DMS114 treated with DMSO at 0.1 percent for 48 hours (cell line): ENCODE measurements at regions not wholly inside any gene's neighbourhood (a gene's known extent, or its start where the extent isn't known, plus 50 kb on each side); places are given as distances from the start of the nearest gene placed in this dataset.

Experiments used
- DNase-seq: peaks from one replicate; lab custom pipeline; 2025; ENCODE audit not compliant: unreplicated experiment; lab: John Stamatoyannopoulos, UW

DNA sequence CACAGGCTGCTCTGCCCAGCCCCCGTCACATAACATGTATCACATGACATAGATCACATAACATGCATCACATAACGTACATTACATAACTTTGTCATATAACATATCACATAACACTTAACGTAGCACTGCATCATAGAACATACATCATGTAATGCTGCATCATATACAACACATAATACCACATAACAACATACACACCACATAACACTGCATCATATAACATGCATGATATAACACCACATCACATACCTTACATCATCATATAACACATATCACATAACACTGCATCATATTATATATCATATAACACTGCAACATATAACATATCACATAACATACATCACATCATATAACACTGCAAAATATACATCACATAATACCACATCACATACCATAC is 83.8 kb downstream of the AXIN2 start:
- no peak for DNase-seq

DNA sequence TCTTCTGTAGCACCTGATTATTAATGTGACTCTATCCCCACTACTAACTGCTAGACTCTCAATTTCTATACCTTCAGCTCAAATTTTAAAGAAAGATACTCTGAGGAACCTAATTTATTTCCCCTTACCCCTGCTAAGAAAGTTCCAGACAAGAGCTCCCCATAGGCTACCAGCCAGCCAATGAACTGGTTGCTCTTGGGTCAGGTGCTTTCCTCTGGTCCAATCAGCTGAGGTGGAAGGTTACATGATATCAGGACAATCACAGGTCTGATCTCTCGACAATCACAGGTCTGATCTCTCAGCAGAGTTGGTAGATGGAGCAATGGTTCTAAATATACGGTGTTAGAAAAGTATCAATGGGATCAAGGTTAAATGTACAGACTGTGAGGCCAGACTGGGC is 86.8 kb downstream of the AXIN2 start:
- no peak for DNase-seq

DNA sequence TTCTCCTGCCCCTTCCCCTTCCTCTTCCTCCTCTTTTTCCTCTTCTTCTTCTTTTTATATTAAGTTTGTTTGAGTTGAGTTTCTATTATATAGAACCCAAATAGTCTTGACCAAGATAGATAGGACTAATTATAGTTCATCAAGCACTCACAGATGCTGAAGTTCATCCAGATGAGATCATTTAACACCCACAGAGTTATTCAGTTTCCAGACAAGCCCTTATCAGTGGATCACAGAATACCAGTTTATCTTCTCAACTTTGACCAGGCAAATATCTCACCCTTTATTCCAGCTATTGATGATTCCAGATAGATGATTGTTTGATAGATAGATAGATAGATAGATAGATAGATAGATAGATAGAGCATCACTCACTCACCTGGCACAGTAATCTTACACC is 87.5 kb downstream of the AXIN2 start:
- DNase-seq, result no peak

DNA sequence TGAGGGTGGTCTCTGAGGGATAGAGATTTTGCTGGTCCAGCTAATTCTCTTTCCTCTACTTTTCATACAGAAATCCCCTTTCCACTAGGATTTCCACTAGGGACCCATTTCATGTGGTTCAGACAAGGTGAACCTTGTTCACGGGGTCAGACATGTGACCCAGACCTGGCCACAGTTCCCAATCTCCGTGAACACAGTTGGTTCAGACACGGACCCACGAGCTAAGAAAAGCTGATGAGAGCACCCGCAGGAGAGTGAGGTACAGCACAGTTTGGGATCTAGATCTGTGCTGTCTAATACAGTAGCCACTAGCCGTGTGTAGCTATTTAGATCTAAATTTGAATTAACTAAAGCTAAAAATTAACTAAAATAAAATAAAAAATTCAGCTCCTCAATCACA is 88.1 kb downstream of the AXIN2 start:
- no peak for DNase-seq

DNA sequence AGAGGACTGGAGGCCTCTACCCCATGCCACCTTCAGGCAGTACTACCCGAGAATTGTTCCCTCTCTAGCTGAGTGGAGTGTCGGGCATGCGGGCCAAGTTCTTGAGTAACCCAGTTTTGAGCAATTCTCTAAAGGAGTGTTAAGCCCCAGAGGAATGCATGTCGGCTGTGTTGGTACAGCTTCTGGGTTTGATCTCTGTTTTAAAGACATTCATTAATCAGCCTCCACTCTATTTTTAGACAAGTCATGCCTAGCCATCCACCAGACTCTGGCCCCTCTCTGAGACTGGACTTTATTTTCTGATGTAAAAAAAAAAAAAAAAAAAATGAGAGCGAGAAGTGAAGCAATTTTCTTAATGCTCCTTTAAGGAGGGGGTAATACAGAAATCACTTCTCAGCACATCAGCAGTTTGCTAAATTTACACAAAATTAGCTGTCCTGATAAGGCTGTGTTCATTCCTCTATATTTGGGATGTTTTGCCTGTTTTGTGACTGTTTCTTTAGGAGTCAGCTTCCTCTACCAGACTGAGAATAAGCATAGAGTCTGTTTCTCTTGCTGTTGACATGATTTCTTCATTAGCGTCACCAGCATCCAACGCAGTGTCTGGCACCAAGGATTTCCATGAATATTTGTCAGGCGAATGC is 88.7 kb downstream of the AXIN2 start:
- no peak for DNase-seq

DNA sequence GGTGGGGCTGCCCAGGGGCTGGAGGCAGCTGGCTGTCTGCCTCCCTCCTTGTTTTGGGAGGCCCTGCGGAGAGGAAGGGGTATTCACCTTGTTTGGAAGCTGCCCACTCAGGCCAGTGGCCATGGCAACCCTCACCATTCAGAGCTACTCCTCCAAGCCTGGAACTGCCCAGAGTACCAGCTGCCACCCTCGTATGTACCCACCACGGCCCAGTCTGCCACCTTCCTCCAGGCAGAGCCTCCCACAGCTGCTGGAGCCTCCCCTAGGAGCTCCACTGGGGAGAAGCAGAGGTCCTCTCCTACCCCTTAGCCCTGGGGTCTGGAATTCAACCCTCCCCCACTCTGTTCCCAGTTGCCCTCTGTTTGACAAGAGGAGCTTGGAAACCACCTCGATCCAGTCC is 90.7 kb downstream of the AXIN2 start:
- DNase-seq, result no peak

DNA sequence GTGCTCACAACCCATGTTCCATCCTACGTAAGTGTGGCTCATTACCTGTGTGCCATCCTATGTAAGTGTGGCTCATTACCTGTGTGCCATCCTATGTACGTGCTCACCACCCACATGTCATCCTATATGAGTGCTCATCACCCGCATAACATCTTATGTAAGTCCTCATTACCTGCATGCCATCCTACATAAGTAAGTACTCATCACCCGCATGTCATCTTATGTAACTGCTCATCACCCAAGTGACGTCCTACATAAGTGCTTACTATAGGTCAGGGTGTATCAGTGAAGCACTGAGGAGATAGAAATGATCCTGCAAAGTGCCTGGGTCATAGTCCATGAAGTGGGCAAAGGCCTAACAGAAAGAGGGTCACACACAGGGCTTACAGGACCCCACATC is 93.1 kb downstream of the AXIN2 start:
- no peak for DNase-seq

DNA sequence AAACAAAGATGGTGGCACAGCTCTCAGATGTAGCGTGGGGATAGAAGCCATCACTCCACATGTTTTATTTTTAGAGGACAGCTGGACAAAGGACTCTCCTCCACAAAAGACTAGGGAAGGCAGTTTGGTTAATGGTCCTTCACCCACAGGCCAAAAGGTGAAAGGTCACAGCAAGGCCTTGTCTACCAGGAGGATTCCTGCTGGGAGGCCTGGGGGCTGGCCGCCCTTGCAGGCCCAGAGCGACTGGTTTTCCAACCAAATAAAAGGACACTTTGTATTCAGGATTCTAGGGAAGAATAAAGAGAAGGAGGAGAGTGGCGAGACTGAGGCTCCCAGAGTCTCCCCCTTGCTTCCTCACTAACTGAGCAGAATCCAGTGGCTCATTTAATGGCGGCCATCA is 94.3 kb downstream of the AXIN2 start:
- DNase-seq, result no peak

DNA sequence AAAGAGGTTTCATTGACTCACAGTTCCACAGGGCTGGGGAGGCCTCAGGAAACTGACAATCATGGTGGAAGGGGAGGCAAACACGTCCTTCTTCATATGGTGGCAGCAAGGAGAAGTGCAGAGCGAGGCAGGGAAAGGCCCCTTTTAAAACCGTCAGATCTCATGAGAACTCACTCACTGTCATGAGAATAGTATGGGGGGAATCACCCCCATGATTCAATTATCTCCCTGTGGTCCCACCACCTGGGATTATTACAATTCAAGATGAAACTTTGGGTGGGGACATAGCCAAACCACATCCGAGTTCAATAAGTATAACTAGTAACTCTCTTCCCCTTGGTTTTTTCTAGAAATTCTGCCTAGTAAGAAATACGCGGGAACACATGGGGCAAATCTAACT is 94.9 kb downstream of the AXIN2 start:
- DNase-seq, result no peak

DNA sequence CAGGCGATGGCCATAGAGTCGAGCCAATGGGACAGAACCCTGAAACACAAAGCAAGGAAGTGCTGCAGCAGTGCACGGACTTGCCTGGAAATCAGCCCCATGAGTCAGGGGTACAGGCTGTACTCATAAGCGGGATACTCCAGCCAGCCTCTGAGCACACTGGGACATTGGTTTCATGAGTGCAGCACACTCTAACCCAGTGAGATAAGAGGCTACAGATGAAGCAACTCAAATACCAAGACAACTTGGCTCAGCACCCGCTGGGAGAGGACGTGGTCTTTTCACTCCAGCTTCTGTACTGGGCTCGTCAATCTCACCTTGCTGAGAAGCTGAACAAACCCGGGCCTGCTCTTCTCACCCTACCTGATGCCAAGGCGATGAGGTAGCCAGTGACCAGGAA is 98.2 kb downstream of the AXIN2 start:
- no peak for DNase-seq

DNA sequence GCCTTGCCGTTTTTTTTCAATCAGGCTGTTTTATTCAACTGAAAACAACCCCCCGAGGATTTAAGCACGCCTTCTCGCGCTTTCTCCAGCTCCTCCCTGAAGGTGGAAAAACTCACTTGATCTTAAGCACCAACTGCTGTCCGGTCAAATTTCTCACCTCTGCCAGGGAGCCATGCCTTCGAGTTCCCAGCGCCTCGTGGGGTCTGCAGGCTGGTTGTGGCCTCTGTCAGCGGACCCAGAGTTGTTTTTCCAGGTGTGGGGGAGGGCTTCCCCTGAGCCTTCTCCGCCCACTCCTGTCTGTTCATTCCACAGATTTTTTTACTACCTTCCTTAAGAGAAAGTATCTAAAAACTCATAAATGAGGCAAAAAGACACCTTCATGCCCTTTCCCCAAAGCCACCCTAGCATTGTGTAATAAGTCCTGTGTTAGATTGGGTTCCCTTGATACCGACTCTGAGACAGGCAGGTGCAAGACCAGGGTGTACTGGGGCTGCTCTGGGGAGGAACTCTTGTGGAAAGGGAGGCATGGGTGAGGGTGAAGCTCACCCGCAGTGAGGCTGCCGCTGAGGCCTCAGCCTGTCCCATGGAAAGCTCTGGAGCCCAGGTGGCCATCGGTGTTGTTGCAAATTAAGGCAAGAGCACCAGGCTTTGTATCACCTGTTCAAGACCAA is 101.6 kb downstream of the AXIN2 start:
- DNase-seq, result no peak

DNA sequence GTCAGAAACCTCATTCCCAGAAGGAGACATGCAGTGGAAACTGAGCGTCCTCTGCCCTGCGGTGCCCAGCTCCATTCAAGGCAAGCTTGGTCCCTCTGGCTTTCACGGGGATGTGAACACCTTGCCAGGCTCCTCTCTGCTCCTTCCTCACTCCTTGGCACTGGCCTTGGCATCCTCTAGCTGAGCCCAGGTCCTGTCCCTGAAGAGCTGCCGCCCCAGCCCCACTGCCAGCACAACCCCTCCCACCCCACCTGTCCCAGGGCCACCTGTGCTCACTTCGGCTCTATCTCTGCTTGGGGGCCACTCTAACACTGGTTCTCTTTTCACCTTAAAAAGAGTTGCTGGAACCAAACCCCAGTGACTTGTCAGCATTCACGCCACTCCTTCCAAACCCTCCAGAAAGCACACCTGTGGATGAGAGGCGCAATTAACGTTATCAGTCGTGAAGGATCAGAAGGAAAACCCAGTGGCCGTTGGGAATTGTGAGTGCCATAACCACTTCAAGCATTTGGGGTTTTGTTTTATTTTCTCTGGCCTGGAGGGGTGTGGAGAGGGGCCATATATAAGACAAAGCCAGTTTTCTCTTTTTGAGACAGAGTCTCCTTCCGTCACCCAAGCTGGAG is 103.7 kb downstream of the AXIN2 start:
- no peak for DNase-seq

DNA sequence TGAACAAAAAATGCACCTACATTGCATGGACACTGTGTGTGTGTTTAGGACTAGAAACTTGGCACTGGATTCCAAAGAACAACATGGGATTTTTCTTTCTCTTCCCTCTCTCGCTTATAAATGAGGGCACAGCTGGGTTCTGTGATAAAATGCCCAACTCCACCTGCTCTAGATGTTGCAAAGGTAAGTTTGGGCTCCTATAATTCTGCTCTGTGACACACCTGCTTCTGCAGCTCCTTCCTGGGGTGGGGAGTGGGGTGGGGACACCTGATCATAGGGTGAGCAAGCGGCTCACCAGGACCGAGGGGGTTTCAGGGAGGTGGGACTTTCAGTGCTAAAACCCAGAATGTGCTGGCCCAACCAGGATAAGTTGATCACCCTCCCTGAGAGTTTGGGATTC is 104.3 kb downstream of the AXIN2 start:
- DNase-seq, result no peak

DNA sequence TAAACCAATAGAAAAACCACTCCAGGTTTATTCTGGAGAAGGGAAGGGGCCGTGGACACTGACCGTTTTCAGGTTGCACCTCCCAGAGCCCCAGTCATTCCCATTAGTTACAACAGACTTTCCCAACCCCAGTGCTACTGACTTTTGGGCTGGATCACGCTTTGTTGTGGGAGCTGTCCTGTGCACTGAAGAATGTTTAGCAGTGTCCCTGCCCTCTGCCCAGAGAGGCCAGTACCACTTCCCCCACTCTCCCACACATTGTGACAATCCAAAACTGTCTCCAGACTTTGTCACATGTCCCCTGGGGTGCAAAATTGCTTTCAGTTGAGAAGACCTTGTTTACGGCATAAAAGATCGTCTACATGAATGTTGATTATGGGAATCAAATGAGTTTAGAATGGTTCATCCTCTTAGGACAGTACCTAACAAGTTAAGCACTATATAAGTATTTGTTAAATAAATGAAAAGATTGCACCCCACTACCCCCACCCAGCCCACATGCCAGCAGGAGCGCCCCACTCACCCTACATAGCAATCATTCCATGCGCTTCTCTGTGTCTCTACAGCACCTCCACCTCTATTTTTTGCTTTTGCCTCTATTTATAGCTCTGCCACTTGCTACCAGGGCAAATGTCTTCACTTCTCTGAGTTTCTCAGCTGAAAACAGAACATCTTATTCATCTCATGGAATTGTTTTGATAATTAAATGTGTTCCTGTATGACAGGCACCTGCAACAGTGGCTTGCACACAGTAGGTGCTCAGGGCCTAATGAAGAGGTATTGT is 104.9 kb downstream of the AXIN2 start:
- DNase-seq, result no peak

DNA sequence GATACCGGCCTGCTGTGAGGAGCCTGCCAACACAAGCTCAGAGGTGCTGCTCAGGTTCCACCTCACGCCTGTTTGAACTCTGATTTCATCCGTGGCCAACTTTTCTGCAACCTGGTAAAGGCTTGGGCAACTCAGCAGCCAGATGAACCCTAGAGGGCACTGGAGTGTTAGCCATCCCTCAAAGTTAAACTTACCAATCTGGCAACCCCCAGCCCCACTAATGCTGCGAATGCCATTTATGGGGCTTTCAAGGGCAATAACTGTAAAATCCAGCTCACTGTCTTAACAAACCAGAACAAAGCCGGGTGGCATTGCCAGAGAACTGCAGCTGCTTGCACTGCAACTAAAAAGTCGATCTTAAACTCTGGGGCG is 105.5 kb downstream of the AXIN2 start:
- no peak for DNase-seq

DNA sequence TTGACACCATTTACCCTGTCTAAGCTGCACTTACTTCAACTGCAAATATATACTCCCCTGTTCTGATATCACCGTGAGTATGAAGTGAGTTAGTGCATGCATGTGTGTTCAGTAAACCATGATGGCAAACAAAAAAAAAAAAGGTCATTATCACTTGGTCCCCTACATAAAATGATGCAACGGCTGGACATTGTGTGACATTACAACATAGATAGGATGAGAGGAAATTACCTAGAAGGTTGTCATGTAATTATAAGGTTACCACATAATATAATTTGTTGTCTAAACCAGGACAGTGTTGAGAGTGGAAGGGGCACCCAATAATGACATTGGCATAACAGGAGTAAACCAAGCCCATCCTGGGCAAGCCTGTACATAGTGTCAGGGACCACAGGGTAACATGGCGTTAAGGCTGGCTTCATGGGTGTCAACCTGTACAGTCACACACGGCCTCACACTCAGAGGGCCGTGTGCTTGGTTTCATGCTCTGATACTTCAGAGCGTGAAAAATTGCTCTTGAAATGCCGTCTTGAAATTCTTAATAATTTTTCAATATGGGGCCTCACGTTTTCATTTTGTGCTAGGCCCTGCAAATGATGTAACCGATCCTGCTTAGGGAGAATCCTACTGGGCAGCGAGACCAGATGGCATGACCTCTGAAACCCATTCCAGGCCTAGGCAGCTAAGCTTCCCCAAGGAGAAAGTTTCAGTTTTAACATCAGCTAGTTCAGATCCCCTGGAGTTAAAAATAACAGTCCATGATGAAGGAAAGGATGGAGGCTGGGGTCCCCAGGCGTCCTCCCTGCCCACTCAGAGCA is 106.1 kb downstream of the AXIN2 start:
- no peak for DNase-seq

DNA sequence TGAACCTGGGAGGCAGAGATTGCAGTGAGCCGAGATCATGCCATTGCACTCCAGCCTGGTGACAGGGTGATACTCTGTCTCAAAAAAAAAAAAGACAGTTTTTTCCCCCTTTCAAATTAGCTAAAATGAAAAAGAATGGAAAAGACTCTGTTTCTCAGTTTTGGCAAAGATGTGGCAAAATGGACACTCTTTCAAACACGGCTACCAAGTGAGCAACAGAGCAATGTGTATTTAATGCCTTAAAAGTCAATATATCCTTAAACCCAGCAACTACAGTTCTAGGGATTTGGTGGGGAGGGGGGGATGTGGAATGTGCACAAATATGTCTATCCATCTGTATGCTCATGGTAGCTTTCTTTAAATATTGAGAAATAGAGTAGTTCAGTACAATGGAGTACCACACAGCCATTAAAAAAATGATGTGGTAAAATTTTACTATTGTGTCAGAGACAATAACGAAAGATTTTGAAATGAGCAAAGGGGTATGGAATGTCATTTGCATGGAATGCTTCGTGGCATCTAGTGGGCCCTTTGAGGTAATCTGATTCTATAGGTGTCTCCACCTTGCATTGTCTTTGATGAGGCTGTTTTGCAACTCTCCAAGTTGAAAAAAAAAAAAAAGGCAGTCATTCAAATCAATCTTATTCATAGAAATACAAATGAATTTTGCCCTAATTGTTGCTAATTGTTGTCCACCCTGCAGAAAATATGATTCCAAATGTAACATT is 108.1 kb downstream of the AXIN2 start:
- no peak for DNase-seq

DNA sequence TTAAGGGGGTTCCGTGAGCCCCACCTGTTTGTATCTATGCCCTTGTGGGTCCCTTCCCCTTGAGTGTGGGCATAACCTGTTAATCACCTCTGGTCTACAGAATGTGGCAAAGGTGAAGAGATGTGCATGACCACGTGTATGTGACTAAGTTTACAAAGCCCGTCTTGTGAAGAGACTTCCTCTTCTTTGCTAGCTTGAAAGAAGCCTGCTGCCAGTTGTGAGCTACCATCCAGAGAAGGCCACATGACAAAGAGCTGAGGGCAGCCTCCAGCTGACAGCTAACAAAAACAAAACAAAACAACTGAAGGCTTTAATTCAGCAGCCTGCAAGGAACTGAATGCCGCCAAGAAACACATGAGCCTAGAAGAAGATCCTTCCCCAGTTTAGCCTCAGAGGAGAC is 112.0 kb downstream of the AXIN2 start:
- DNase-seq, result no peak

DNA sequence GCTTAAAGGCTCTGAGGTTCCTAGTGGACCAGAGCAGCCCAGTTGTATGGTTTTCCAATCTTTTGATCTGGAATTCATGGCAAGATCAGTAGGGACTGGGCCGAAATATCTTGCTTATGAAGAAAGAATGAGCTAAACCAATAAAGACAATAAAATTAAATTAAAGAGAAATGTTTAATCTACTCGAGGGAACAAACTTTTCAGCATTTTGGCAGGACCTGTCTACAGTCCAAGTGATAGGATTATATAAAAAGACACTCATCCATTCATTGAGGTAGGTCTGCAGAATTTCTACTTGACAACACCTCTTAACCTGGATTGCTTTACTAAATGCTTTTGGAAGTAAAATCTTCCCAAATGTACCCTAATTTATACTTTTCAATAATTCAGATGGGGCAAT is 113.6 kb downstream of the AXIN2 start:
- DNase-seq, result no peak

DNA sequence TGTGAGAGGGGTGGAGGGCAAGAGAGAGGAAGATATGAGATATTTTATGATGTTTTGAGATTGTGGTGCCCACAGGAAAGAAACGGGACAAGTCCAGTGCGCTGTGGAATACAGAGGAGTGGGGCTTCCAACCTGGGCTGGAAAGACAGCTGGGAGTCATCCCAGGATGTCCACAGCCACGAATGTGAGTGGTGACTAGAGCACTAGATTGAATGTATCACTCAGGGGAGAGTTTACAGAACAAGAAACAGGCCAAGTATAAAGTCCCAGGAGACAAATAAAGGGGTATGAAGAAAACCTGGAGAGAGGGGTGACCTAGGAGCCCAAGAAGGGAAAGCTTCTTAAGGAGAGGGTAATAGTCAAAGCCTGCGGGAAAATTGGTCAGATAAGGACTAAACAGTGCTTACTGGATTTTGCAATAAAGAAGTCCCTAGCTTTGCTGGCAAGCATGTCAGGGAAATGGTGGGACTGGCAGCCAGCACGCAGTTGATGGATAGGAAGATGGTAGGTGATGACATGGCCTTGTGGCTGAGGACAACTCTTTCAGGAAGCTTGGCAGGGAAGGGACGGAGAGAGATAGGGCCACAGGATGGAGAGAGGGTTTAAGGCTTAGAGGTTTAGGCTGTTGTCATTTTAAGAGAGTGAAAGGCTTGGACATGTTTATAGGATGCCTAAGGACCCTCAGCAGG is 114.5 kb downstream of the AXIN2 start:
- no peak for DNase-seq
